ENCODE measurements at regions not wholly inside any gene's neighbourhood (a gene's known extent, or its start where the extent isn't known, plus 50 kb on each side); places are given as distances from the start of the nearest gene placed in this dataset.
"Not testable (repeated sequence)": the region's sequence is repeated elsewhere in the genome, so short reads cannot be mapped to it uniquely, and the experiment has no call there.

GRCh38 chr5:136453986-136454758, 88.8 kb upstream of the TRPC7 start:
- DNase-seq: no peak

- DNase-seq: no peak
These were observed 87.9 kb upstream of the TRPC7 start for GRCh38 chr5:136453199-136453598.

- DNase-seq: not testable (repeated sequence)
These were observed 82.2 kb upstream of the TRPC7 start for GRCh38 chr5:136447576-136447975.

GRCh38 chr5:136446565-136446964, 81.2 kb upstream of the TRPC7 start:
- DNase-seq: no peak

- not testable (repeated sequence) for DNase-seq
These were observed 78.8 kb upstream of the TRPC7 start for GRCh38 chr5:136444099-136444498.

GRCh38 chr5:136439367-136439766, 74.0 kb upstream of the TRPC7 start:
- DNase-seq: no peak

GRCh38 chr5:136435946-136436543, 70.7 kb upstream of the TRPC7 start:
- DNase-seq: no peak

GRCh38 chr5:136434795-136435194, 69.5 kb upstream of the TRPC7 start:
- no peak for DNase-seq

- DNase-seq: no peak
These were observed 67.4 kb upstream of the TRPC7 start for GRCh38 chr5:136432705-136433104.

GRCh38 chr5:136430081-136430480, 64.7 kb upstream of the TRPC7 start:
- DNase-seq: no peak

GRCh38 chr5:136427426-136427825, 62.1 kb upstream of the TRPC7 start:
- no peak for DNase-seq

GRCh38 chr5:136425921-136426320, 60.6 kb upstream of the TRPC7 start:
- DNase-seq: no peak

- DNase-seq: peak; percentile 52
These were observed 59.7 kb upstream of the TRPC7 start for GRCh38 chr5:136424835-136425584.

- DNase-seq: no peak
These were observed 58.7 kb upstream of the TRPC7 start for GRCh38 chr5:136423944-136424606.

- no peak for DNase-seq
These were observed 55.0 kb upstream of the TRPC7 start for GRCh38 chr5:136420168-136420898.

- no peak for DNase-seq
These were observed 53.0 kb upstream of the TRPC7 start for GRCh38 chr5:136418301-136418700.
